NCI-H2196 (cell line): ENCODE measurements at regions not wholly inside any gene's neighbourhood (a gene's known extent, or its start where the extent isn't known, plus 50 kb on each side); places are given as distances from the start of the nearest gene placed in this dataset.
A peak's percentile ranks its signal among the peaks of the same experiment; 100 is the strongest.

ENCODE experiments used
- DNase-seq: peaks from one replicate; lab custom pipeline; 2025; ENCODE audit not compliant: unreplicated experiment; lab: John Stamatoyannopoulos, UW

- no peak for DNase-seq
These were observed 411.7 kb downstream of the EPM2A start for GRCh38 chr6:145323646-145324045.

- no peak for DNase-seq
These were observed 407.7 kb downstream of the EPM2A start for GRCh38 chr6:145327586-145327985.

GRCh38 chr6:145329257-145329656 is 406.1 kb downstream of the EPM2A start:
- peak; percentile 21 for DNase-seq

GRCh38 chr6:145331066-145331465 is 404.3 kb downstream of the EPM2A start:
- no peak for DNase-seq

GRCh38 chr6:145332011-145332410 is 403.3 kb downstream of the EPM2A start:
- DNase-seq: no peak

DNA sequence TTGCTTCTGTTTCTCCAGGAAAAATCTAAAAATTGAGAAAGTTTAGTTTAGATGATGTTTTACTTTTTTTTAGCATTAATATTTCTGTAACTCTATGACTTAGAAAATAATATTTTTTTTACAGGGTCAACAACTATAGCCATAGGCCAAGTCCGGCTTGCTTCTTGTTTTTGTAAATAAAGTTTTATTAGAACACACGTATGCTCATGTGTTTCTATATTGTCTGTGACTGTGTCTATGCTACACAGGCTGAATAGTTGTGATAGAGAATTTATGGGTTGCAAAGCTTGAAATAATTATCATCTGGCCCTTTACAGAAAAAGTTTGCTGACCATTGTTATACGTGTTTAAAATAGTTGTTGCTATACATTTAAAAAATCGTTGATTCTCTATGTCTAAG is 399.2 kb downstream of the EPM2A start:
- DNase-seq: no peak

DNA sequence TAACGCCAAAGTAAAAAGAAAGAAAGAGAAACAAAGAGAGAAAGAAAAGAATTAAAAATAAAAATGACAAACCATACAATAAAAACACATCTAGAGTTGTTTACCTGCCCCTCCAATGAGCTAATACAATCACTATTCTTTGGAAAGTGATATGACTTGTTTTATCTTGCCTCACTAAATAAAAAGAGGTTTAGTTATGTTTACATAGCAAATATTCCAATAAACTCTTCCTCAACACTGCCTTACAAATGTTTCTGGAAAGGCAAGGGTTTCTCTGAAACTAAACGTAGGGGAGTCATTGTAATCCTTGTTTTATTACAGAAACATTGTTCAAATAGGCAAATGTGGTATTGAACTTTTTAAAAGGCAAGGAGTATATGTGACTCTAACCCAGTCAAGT is 396.2 kb downstream of the EPM2A start:
- DNase-seq: no peak

- no peak for DNase-seq
These were observed 395.1 kb downstream of the EPM2A start for GRCh38 chr6:145340256-145340655.

- no peak for DNase-seq
These were observed 390.2 kb downstream of the EPM2A start for GRCh38 chr6:145345094-145345493.

DNA sequence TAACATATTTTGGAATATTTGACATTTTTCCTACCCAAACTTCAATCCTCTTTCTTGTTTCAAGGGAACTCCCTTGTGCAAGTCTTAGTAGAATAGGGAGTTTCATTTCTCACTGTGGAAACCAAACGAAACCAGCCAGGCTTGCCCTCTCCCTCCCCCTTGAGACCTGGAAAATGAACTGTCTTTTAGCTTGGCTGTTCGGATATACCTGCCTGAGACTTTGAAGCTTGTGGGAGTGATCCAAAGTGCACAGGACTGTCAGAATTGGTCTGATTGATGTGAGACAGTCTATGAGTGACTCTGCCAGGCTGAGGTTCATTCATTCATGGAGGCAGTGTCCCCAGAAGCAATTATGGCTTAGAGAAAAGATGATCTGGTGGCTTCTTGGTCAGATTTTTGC is 388.1 kb downstream of the EPM2A start:
- DNase-seq: no peak

DNA sequence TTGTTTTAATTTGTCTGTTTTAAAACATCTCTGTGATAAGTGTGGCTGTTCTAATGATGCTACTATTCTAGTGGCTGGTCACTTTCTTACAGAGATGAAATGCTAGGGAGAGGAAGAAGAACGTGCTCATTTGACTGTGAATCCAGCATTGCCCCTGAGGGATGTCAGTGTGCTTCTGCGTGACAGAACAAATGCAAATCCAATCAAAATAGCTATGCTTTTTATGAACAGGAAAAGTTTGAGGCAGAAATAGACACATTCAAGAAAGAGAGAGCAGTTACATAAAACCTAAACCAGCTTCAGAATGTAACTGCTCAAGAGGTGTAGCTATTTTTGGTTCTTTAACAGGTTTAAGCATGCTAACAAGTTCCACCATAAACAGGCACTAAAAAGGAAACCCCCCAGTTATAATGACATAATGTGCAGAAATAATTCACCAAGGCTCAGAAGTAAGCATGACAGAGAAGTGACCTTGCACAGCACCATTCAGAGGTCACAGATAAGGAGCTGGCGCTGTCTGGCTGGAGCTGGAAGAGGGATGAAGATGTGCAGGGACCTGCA is 385.3 kb downstream of the EPM2A start:
- DNase-seq: no peak

- no peak for DNase-seq
These were observed 384.4 kb downstream of the EPM2A start for GRCh38 chr6:145350928-145351327.

GRCh38 chr6:145352382-145353080 is 382.8 kb downstream of the EPM2A start:
- DNase-seq: no peak

GRCh38 chr6:145360865-145361264 is 374.5 kb downstream of the EPM2A start:
- DNase-seq: no peak

DNA sequence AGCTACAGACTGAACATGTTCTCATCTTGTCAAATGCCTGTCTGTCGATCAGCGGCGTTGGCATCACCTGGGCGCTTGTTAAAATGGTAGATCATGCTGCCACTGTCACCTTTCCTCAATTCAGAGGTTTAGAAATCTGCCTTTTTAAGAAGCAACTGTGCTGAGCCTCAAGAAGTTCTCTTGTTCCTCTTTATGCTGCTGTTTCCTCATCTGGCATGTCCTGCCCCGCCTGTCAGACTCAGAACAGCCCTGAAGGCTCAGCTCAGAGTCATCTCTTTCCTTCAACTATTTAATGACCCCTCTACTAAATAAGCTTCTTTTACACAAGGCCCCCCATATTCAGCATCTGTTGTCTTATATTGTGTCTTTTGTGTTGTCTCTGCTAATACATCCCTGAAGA is 368.2 kb downstream of the EPM2A start:
- DNase-seq: no peak

DNA sequence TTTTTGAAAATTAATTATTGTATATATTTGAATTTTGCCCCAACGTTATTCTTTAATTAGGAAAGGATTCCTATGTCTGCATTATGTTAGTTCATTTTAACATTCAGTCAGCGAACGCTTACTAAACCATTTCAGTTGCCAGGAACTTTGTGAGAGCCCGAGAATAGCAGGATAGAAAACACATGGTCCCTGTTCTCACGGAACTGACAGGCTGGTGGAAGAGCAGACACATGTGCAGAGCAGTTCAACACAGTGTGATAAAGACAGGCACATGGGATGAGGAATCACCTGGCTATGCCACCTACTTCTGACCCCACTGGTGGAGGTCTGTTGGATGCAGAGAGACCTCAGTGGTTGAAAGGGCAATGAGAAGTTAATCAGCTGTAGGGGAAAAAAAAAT is 367.2 kb downstream of the EPM2A start:
- DNase-seq: no peak

DNA sequence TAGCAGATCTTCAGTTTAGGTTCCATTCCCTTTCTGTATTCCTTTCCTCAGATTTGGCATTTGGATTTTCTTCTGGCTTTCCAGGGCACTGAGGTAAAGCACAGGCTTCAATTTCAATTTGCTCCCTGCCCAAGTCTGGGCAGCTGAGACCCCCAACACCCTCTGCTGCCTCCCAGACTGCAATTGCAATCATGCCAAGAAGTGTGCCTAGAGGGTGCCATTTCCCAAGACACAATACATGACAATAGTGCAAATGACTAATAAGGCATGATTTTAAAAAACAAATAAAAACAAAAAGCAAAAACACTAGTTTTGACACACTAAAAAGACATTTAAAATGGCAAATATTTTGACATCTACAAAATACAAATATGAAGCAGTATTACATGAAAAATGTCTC is 364.8 kb downstream of the EPM2A start:
- no peak for DNase-seq

- no peak for DNase-seq
These were observed 362.6 kb downstream of the EPM2A start for GRCh38 chr6:145372671-145373151.

DNA sequence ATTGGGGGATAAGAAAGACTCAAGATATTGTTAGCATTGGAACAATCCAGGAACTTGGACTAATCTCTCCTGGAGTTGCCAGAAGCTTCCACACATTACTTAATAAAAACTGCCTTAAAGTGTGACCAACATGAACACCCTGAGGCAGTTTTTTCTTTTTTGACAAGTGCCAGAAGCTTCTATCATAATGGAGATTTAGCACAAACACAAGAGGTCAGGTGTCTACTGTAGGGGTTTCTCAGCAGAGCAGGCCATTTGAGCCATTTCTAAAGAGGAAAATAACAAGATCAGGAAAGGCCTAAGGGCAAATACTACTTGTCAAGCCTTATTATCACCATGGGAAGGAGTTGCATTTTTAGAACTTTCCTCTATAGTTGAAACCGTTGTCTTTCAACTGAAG is 361.5 kb downstream of the EPM2A start:
- no peak for DNase-seq

DNA sequence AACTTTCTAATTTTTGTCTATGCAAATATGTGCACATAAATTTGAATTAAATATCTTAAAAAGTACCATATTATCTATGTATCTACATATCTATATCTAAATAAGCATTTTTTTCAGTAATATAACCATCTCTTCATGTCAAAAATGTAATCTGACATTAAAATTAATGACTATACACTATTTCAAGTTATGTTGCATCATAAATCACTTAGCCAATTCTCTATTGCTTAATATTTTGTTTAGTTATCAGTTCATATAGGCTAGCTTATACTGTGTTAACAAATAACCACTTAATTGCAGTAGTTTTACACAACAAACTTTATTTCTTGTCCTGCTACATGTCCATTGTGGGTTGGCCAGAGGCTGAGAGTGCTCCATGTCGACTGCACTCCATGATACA is 360.8 kb downstream of the EPM2A start:
- no peak for DNase-seq

- DNase-seq: no peak
These were observed 359.8 kb downstream of the EPM2A start for GRCh38 chr6:145375502-145375901.

DNA sequence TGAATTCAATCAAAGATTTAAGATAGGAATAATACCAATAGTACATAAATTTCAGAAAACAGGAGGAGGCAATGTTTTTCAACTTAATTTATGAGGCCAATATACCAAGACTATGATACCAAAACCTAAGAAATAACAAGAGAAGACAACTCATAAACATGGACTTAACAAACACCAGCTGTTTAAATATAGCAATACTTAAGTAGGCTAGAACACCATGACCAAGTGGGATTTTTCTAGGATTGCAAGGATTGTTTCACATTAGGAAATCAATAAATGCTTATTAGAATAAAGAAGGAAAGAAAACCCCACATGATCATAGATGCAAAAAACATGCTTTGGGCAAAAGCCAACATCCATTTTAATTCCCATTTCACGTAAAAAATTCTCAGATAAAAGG is 355.1 kb downstream of the EPM2A start:
- DNase-seq: no peak

GRCh38 chr6:145381941-145382340 is 353.4 kb downstream of the EPM2A start:
- no peak for DNase-seq
